Liver (tissue), 7 donors: ENCODE measurements at regions not wholly inside any gene's neighbourhood (a gene's known extent, or its start where the extent isn't known, plus 50 kb on each side); places are given as distances from the start of the nearest gene placed in this dataset.

Experiments used
- DNase-seq: peaks from one replicate; pipeline ENCODE4 v3.0.0-alpha.2; 2017; ENCODE audit warnings: low spot score
- H3K27ac ChIP-seq, 2 donors: one replicate each; pipeline ENCODE4 v1.7.0; 2013; ENCODE audit warnings: inconsistent platforms in 2 of 2, low read length in 2 of 2, control low read depth in 1 of 2, low read depth in 1 of 2, mild to moderate bottlenecking in 1 of 2
- H3K27me3 ChIP-seq, 4 donors: one replicate each; pipeline versions ENCODE4 v1.6.1 to v1.7.0; 2013; ENCODE audit warnings: low read length in 3 of 4, inconsistent platforms in 1 of 4, mild to moderate bottlenecking in 1 of 4, moderate library complexity in 1 of 4; ENCODE audit not compliant: control insufficient read depth in 4 of 4, insufficient read depth in 4 of 4
- H3K36me3 ChIP-seq, 4 donors: one replicate each; pipeline versions ENCODE4 v1.6.1 to v1.7.0; 2013; ENCODE audit warnings: low read length in 3 of 4, mild to moderate bottlenecking in 3 of 4, low read depth in 1 of 4, moderate library complexity in 1 of 4; ENCODE audit not compliant: control insufficient read depth in 4 of 4, insufficient read depth in 3 of 4
- H3K4me1 ChIP-seq, 4 donors: one replicate each; pipeline versions ENCODE4 v1.6.1 to v1.7.0; 2013; ENCODE audit warnings: low read length in 3 of 4, mild to moderate bottlenecking in 3 of 4, moderate library complexity in 1 of 4; ENCODE audit not compliant: control insufficient read depth in 4 of 4, insufficient read depth in 4 of 4
- H3K4me3 ChIP-seq, 3 donors: one replicate each; pipeline versions ENCODE4 v1.6.1 to v1.7.0; 2013; ENCODE audit warnings: low read length in 3 of 3, control low read depth in 1 of 3, low read depth in 1 of 3, mild to moderate bottlenecking in 1 of 3
- H3K9ac ChIP-seq, 2 donors: one replicate each; pipeline ENCODE4 v1.7.0; 2013; ENCODE audit warnings: low read length in 2 of 2, mild to moderate bottlenecking in 2 of 2, moderate library complexity in 2 of 2, control low read depth in 1 of 2, low read depth in 1 of 2
- H3K9me3 ChIP-seq, 4 donors: one replicate each; pipeline versions ENCODE4 v1.6.1 to v1.7.0; 2013; ENCODE audit warnings: low read length in 3 of 4; ENCODE audit not compliant: control insufficient read depth in 4 of 4
- EGR1 ChIP-seq, 2 donors: IDR thresholded peaks; 2 replicates each; pipeline ENCODE4 v1.6.1; 2016 to 2018; ENCODE audit warnings: antibody characterized with exemption in 2 of 2, low read depth in 2 of 2
- FOXA1 ChIP-seq: IDR thresholded peaks from 2 replicates; pipeline ENCODE4 v1.6.1; 2016; ENCODE audit warnings: antibody characterized with exemption
- FOXA2 ChIP-seq: IDR thresholded peaks from 2 replicates; pipeline ENCODE4 v1.6.1; 2016; ENCODE audit warnings: antibody characterized with exemption
- GABPA ChIP-seq, 2 donors: IDR thresholded peaks in 1 of 2; conservative IDR thresholded peaks in 1 of 2; 2 replicates each; pipeline ENCODE4 v1.6.1; 2016; ENCODE audit warnings: antibody characterized with exemption in 2 of 2, mild to moderate bottlenecking in 1 of 2, moderate library complexity in 1 of 2
- HNF4A ChIP-seq, 2 donors: conservative IDR thresholded peaks; 2 replicates each; pipeline ENCODE4 v1.6.1; 2016; ENCODE audit warnings: antibody characterized with exemption in 2 of 2, mild to moderate bottlenecking in 2 of 2
- JUND ChIP-seq, 2 donors: IDR thresholded peaks; 2 replicates each; pipeline ENCODE4 v1.6.1; 2016; ENCODE audit warnings: antibody characterized with exemption in 2 of 2
- NR2F2 ChIP-seq: IDR thresholded peaks from 2 replicates; pipeline ENCODE4 v1.6.1; 2016; ENCODE audit warnings: antibody characterized with exemption
- RAD21 ChIP-seq, 2 donors: IDR thresholded peaks; 2 replicates each; pipeline ENCODE4 v1.6.1; 2016; ENCODE audit warnings: antibody characterized with exemption in 2 of 2, mild to moderate bottlenecking in 2 of 2
- RXRA ChIP-seq, 2 donors: IDR thresholded peaks; 2 replicates each; pipeline ENCODE4 v1.6.1; 2017 to 2018; ENCODE audit warnings: antibody characterized with exemption in 2 of 2, mild to moderate bottlenecking in 1 of 2
- SP1 ChIP-seq: IDR thresholded peaks from 2 replicates; pipeline ENCODE4 v1.6.1; 2018; ENCODE audit warnings: antibody characterized with exemption, mild to moderate bottlenecking
- TAF1 ChIP-seq: conservative IDR thresholded peaks from 2 replicates; pipeline ENCODE4 v1.6.1; 2016; ENCODE audit warnings: antibody characterized with exemption, mild to moderate bottlenecking
- YY1 ChIP-seq: IDR thresholded peaks from 2 replicates; pipeline ENCODE4 v1.6.1; 2016; ENCODE audit warnings: antibody characterized with exemption, mild to moderate bottlenecking
- WGBS: extraction: QIAGEN DNeasy Blood & Tissue Kit; methylation state at CpG from one replicate; pipeline ENCODE4 v1.1.7; 2013; 5-methylcytosine and 5-hydroxymethylcytosine counted together
- TF ChIP-seq, protein P1 (sequence below): IDR thresholded peaks from 2 replicates; pipeline ENCODE4 v1.6.1; 2016; ENCODE audit warnings: antibody characterized with exemption, mild to moderate bottlenecking
- TF ChIP-seq, protein P2 (sequence below): IDR thresholded peaks from 2 replicates; pipeline ENCODE4 v1.6.1; 2016; ENCODE audit warnings: antibody characterized with exemption
- TF ChIP-seq, protein P3 (sequence below): IDR thresholded peaks from 2 replicates; pipeline ENCODE4 v1.6.1; 2016; ENCODE audit warnings: antibody characterized with exemption
- TF ChIP-seq, protein P4 (sequence below): IDR thresholded peaks from 2 replicates; pipeline ENCODE4 v1.6.1; 2016; ENCODE audit warnings: antibody characterized with exemption
- donor health status: healthy.
- donor health status: healthy.
- donor health status: healthy.
- donor health status: healthy.

DNA sequence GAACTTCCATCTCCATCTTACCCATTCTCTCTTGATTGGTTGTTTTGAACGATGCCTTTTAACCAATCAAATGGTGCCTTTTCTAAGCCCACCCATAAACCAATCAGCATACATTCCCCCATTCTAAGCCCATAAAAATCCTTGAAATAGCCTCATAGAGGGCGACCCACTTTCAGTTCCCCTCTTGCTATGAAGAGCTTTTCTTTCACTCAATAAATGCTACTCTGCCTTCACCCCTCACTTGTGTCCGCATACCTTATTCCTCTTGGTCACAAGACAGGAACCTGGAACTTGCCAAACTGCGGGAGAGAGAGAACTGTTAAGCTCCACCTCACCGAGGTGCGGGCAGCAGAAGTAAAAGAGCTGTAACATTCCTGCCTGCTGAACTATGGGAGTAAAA is 1602.0 kb upstream of the LRRTM3 start:
- H3K27me3 ChIP-seq = no peaks in the 10 kb centered on the region
- TF ChIP-seq FOXA2 = no peak
- no peak for TF ChIP-seq TAF1
- H3K36me3 ChIP-seq = no peaks in the 10 kb centered on the region
- DNase-seq = no peak
- H3K4me1 ChIP-seq = peaks cover 0 to 3% (median 0%) of the 10 kb centered on the region in 4 donors
- no peaks in the 10 kb centered on the region for H3K9me3 ChIP-seq
- whole genome bisulfite sequencing = 86% methylated on average over 6 of the region's 6 CpGs
- H3K9ac ChIP-seq = no peak overlapping the region
- H3K4me3 ChIP-seq = no peak overlapping the region
- H3K27ac ChIP-seq = no peak overlapping the region

DNA sequence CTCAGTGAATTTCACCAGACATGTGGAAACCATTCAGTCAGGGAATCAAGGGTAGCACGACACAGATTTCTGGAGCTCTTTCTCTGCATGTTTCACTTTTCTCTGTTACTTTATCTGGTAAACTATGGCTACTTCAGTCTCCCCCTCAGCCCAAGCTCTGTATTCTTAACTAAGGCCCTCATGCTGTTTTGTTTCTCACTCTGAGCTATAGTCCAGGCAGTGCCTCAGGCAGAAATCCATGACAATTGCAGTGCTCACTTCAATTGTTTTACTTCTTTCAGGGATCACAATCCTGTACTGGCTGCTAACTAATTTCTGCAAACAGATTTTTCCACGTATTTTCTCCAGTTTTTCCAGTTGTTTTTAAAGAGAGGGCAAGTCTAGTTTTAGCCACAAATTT is 1599.9 kb upstream of the LRRTM3 start:
- Histone ChIP-seq H3K27ac (no peak overlapping the region), H3K36me3 (no peaks in the 10 kb centered on the region), H3K9me3 (no peaks in the 10 kb centered on the region), H3K4me3 (no peak overlapping the region), H3K4me1 (no peaks in the 10 kb centered on the region), H3K9ac (no peak overlapping the region), H3K27me3 (no peaks in the 10 kb centered on the region)
- WGBS = 50% methylated on average over 2 of the region's 2 CpGs
- TF ChIP-seq NR2F2 (no peak), GABPA (IDR thresholded peaks at IDR 0.05 in 1 of 2, conservative IDR thresholded peaks at IDR 0.05 in 1 of 2) (no peak), JUND (IDR thresholded peaks at IDR 0.05) (no peak), RAD21 (IDR thresholded peaks at IDR 0.05) (no peak), YY1 (no peak), SP1 (no peak), HNF4A (conservative IDR thresholded peaks at IDR 0.05) (no peak), TAF1 (no peak), EGR1 (IDR thresholded peaks at IDR 0.05; ENCODE audit: low read depth in 2 of 2) (no peak), FOXA2 (no peak), FOXA1 (no peak), RXRA (IDR thresholded peaks at IDR 0.05) (no peak)
- TF ChIP-seq, protein P1, sequence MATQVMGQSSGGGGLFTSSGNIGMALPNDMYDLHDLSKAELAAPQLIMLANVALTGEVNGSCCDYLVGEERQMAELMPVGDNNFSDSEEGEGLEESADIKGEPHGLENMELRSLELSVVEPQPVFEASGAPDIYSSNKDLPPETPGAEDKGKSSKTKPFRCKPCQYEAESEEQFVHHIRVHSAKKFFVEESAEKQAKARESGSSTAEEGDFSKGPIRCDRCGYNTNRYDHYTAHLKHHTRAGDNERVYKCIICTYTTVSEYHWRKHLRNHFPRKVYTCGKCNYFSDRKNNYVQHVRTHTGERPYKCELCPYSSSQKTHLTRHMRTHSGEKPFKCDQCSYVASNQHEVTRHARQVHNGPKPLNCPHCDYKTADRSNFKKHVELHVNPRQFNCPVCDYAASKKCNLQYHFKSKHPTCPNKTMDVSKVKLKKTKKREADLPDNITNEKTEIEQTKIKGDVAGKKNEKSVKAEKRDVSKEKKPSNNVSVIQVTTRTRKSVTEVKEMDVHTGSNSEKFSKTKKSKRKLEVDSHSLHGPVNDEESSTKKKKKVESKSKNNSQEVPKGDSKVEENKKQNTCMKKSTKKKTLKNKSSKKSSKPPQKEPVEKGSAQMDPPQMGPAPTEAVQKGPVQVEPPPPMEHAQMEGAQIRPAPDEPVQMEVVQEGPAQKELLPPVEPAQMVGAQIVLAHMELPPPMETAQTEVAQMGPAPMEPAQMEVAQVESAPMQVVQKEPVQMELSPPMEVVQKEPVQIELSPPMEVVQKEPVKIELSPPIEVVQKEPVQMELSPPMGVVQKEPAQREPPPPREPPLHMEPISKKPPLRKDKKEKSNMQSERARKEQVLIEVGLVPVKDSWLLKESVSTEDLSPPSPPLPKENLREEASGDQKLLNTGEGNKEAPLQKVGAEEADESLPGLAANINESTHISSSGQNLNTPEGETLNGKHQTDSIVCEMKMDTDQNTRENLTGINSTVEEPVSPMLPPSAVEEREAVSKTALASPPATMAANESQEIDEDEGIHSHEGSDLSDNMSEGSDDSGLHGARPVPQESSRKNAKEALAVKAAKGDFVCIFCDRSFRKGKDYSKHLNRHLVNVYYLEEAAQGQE = no peak
- TF ChIP-seq, protein P2, sequence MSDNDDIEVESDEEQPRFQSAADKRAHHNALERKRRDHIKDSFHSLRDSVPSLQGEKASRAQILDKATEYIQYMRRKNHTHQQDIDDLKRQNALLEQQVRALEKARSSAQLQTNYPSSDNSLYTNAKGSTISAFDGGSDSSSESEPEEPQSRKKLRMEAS = no peak
- TF ChIP-seq, protein P3, sequence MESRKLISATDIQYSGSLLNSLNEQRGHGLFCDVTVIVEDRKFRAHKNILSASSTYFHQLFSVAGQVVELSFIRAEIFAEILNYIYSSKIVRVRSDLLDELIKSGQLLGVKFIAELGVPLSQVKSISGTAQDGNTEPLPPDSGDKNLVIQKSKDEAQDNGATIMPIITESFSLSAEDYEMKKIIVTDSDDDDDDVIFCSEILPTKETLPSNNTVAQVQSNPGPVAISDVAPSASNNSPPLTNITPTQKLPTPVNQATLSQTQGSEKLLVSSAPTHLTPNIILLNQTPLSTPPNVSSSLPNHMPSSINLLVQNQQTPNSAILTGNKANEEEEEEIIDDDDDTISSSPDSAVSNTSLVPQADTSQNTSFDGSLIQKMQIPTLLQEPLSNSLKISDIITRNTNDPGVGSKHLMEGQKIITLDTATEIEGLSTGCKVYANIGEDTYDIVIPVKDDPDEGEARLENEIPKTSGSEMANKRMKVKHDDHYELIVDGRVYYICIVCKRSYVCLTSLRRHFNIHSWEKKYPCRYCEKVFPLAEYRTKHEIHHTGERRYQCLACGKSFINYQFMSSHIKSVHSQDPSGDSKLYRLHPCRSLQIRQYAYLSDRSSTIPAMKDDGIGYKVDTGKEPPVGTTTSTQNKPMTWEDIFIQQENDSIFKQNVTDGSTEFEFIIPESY = no peak
- TF ChIP-seq, protein P4, sequence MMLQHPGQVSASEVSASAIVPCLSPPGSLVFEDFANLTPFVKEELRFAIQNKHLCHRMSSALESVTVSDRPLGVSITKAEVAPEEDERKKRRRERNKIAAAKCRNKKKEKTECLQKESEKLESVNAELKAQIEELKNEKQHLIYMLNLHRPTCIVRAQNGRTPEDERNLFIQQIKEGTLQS = no peak
- DNase-seq = no peak
